Heart left ventricle (tissue), 16 donors: ENCODE measurements at regions not wholly inside any gene's neighbourhood (a gene's known extent, or its start where the extent isn't known, plus 50 kb on each side); places are given as distances from the start of the nearest gene placed in this dataset.

ENCODE experiments used
- ATAC-seq, 4 donors: fragments of 200-7000 bp; cut with Tn5 transposase; one replicate each; pipeline ENCODE4 v1.9.1; 2020 to 2022; ENCODE audit warnings: moderate library complexity in 4 of 4, mild to moderate bottlenecking in 3 of 4, moderate number of reproducible peaks in 1 of 4
- DNase-seq, 5 donors: peaks; one replicate each; pipeline ENCODE4 v3.0.0-alpha.2; 2020
- H3K27ac ChIP-seq, 12 donors: fragments of 200-600 bp; sonication (generic) in 4 of 12; one replicate each; pipeline versions ENCODE4 v1.5.0 to v1.8.0; 2016 to 2022; ENCODE audit warnings: mild to moderate bottlenecking in 2 of 12
- H3K27me3 ChIP-seq, 9 donors: fragments of 200-600 bp; sonication (generic) in 2 of 9; one replicate each; pipeline versions ENCODE4 v1.5.1 to v1.8.0; 2016 to 2022; ENCODE audit warnings: mild to moderate bottlenecking in 3 of 9
- H3K36me3 ChIP-seq, 9 donors: fragments of 200-600 bp; sonication (generic) in 2 of 9; one replicate each; pipeline versions ENCODE4 v1.5.0 to v1.8.0; 2018 to 2022; ENCODE audit warnings: mild to moderate bottlenecking in 2 of 9
- H3K4me1 ChIP-seq, 12 donors: fragments of 200-600 bp; sonication (generic) in 4 of 12; one replicate each; pipeline versions ENCODE4 v1.5.0 to v1.8.0; 2016 to 2022; ENCODE audit warnings: mild to moderate bottlenecking in 3 of 12
- H3K4me3 ChIP-seq, 12 donors: fragments of 200-600 bp; sonication (generic) in 4 of 12; one replicate each; pipeline versions ENCODE4 v1.5.0 to v1.8.0; 2017 to 2022; ENCODE audit warnings: mild to moderate bottlenecking in 9 of 12, moderate library complexity in 4 of 12
- H3K9me3 ChIP-seq, 12 donors: fragments of 200-600 bp; sonication (generic) in 4 of 12; one replicate each; pipeline versions ENCODE4 v1.5.0 to v1.8.0; 2016 to 2022; ENCODE audit warnings: mild to moderate bottlenecking in 1 of 12
- POLR2A ChIP-seq, 2 donors: fragments of 450-650 bp; IDR thresholded peaks; one replicate each; pipeline ENCODE4 v1.6.1; 2017; ENCODE audit warnings: antibody characterized with exemption in 2 of 2, mild to moderate bottlenecking in 2 of 2, moderate library complexity in 2 of 2
- whole genome bisulfite sequencing, 4 donors: extraction: QIAGEN DNeasy Blood & Tissue Kit in 2 of 4; methylation state at CpG; one replicate each; pipeline versions ENCODE4 v1.1.5 to v1.1.7; 2013 to 2018; 5-methylcytosine and 5-hydroxymethylcytosine counted together
- intact Hi-C, 10 donors: fragments of 100-400 bp; cut with DNase I; formaldehyde crosslinking; loops; one replicate each; pipeline versions ENCODE4 v1.11.1 to v1.14.2; 2022
- TF ChIP-seq, protein P1 (sequence below), 12 donors: fragments of 200-600 bp; sonication (generic) in 4 of 12; IDR thresholded peaks; one replicate each; pipeline versions ENCODE4 v1.5.0 to v1.8.0; 2018 to 2022; ENCODE audit warnings: antibody characterized with exemption in 12 of 12, mild to moderate bottlenecking in 5 of 12
- donor health status: ischemic (EF 13 %, LVEDD 7.1; RV severe dilation, severe dysfunction).
- donor health status: healthy with polysubstance abuse.
- donor health status: DM: no; HTN: yes; CAD: no.
- donor health status: DM: no; HTN: no; CAD: no.
- donor health status: ischemic (EF 25% LVEDD 6.9; RV normal size, moderate dysfunction).
- donor health status: ischemic (EF 25% LVEDD 5.7; RV mildly dilated, moderate dysfunction).
- donor health status: healthy.
- donor health status: DM: yes; HTN: yes; CAD: no.
- donor health status: ischemic (EF 35%, LVEDD 5.7; RV mildly dilated, moderate dysfunction).
- donor health status: nonischemic (EF 11% LVEDD 7.7; RV severe dilation, severe dysfunction).
- donor health status: DM: yes; HTN: yes; CAD: no.
- donor health status: PGD.
- donor health status: ischemic (EF 29% LVEDD 5.4; RV normal size, mild dysfunction).
- donor health status: nonischemic (EF 23%, LVEDD 6.1; RV moderate dilation, normal function).

- TF ChIP-seq, protein P1, sequence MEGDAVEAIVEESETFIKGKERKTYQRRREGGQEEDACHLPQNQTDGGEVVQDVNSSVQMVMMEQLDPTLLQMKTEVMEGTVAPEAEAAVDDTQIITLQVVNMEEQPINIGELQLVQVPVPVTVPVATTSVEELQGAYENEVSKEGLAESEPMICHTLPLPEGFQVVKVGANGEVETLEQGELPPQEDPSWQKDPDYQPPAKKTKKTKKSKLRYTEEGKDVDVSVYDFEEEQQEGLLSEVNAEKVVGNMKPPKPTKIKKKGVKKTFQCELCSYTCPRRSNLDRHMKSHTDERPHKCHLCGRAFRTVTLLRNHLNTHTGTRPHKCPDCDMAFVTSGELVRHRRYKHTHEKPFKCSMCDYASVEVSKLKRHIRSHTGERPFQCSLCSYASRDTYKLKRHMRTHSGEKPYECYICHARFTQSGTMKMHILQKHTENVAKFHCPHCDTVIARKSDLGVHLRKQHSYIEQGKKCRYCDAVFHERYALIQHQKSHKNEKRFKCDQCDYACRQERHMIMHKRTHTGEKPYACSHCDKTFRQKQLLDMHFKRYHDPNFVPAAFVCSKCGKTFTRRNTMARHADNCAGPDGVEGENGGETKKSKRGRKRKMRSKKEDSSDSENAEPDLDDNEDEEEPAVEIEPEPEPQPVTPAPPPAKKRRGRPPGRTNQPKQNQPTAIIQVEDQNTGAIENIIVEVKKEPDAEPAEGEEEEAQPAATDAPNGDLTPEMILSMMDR (IDR thresholded peaks at IDR 0.05), result no peak
- TF ChIP-seq POLR2A (IDR thresholded peaks at IDR 0.05), result no peak
- no peak for ATAC-seq
- WGBS, 4 donors, result 62 to 70% (median 68%) methylated on average over 3 of the region's 3 CpGs
- intact Hi-C loops, result no loop called here
- Histone ChIP-seq H3K4me3 (no peak overlapping the region), H3K4me1 (no peaks in the 10 kb centered on the region), H3K27ac (no peak overlapping the region), H3K9me3 (no peaks in the 10 kb centered on the region), H3K36me3 (no peaks in the 10 kb centered on the region), H3K27me3 (no peaks in the 10 kb centered on the region)
- DNase-seq, result no peak
Measured at GRCh38 chr18:1050012-1050657, 145.5 kb downstream of the ADCYAP1 start.

DNA sequence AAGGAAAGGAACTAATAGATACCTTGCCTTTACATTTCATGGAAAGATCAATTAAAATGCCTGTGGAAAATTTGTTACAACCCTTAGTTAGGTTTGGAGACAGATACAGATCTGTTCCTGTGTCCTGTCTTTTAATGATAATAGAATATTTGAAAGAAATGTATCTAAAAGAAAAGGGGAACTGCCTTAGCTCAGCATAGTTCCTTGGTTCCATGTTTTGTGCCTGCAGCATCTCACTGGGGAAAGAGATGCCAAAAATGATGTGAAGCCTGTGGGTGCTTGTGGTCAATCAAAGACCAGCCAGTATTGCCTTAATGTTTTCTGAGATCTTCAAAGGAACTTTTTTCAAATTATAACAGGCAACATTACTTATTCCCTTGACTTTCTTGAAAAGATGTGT is 147.6 kb downstream of the ADCYAP1 start:
- ATAC-seq, result no peak
- intact Hi-C loops, result no loop called here
- TF ChIP-seq POLR2A (IDR thresholded peaks at IDR 0.05), result no peak
- TF ChIP-seq, protein P1 (IDR thresholded peaks at IDR 0.05), result no peak

GRCh38 chr18:1053331-1054315 is 149.0 kb downstream of the ADCYAP1 start:
- Histone ChIP-seq H3K4me3 (no peak overlapping the region), H3K27ac (no peak overlapping the region), H3K9me3 (peaks cover 0 to 21% (median 6%) of the 10 kb centered on the region in 12 donors), H3K36me3 (no peaks in the 10 kb centered on the region), H3K4me1 (no peaks in the 10 kb centered on the region), H3K27me3 (no peaks in the 10 kb centered on the region)
- TF ChIP-seq, protein P1 (IDR thresholded peaks at IDR 0.05), result no peak
- no peak for TF ChIP-seq POLR2A (IDR thresholded peaks at IDR 0.05)
- intact Hi-C loops, result no loop called here
- ATAC-seq (no peak), DNase-seq (no peak)
- WGBS, 4 donors, result 46 to 60% (median 57%) methylated on average over 5 of the region's 5 CpGs

More for the DNA sequence above, 147.6 kb downstream of the ADCYAP1 start:
- Histone ChIP-seq H3K9me3 (peaks cover 0 to 15% (median 6%) of the 10 kb centered on the region in 12 donors), H3K4me3 (no peak overlapping the region), H3K27ac (no peak overlapping the region), H3K4me1 (no peaks in the 10 kb centered on the region), H3K27me3 (no peaks in the 10 kb centered on the region), H3K36me3 (no peaks in the 10 kb centered on the region)
- DNase-seq, result no peak

GRCh38 chr18:1056404-1056803 is 151.7 kb downstream of the ADCYAP1 start:
- TF ChIP-seq, protein P1 (IDR thresholded peaks at IDR 0.05), result no peak
- no peak for TF ChIP-seq POLR2A (IDR thresholded peaks at IDR 0.05)
- no peak for ATAC-seq
- H3K27ac ChIP-seq, result no peak overlapping the region
- intact Hi-C loops, result no loop called here
- no peaks in the 10 kb centered on the region for H3K36me3 ChIP-seq
- 76 to 85% (median 84%) methylated on average over 2 of the region's 2 CpGs for WGBS, 4 donors
- H3K4me3 ChIP-seq, result no peak overlapping the region
- H3K27me3 ChIP-seq, result no peaks in the 10 kb centered on the region
- DNase-seq, result no peak
- no peaks in the 10 kb centered on the region for H3K4me1 ChIP-seq
- H3K9me3 ChIP-seq, result peaks cover 0 to 29% (median 7%) of the 10 kb centered on the region in 12 donors
